GM13976 (cell line): ENCODE measurements at regions not wholly inside any gene's neighbourhood (a gene's known extent, or its start where the extent isn't known, plus 50 kb on each side); places are given as distances from the start of the nearest gene placed in this dataset.

Experiments used
- DNase-seq: peaks from one replicate; pipeline ENCODE4 v3.0.0; 2012; ENCODE audit warnings: low spot score
- in situ Hi-C: fragments of 300-500 bp; cut with MboI; formaldehyde crosslinking; loops from one replicate; pipeline ENCODE4 v1.12.0; 2022; ENCODE audit warnings: low sequenced_read_pairs, mixed read lengths, inconsistent platforms; ENCODE audit not compliant: unreplicated experiment
- TF ChIP-seq, protein P1 (sequence below): IDR thresholded peaks from 2 replicates; pipeline ENCODE4 v1.5.1; 2012; ENCODE audit warnings: borderline replicate concordance, mild to moderate bottlenecking; ENCODE audit not compliant: insufficient read depth; ENCODE audit errors: extremely low read depth, missing control alignments, control extremely low read depth

DNA sequence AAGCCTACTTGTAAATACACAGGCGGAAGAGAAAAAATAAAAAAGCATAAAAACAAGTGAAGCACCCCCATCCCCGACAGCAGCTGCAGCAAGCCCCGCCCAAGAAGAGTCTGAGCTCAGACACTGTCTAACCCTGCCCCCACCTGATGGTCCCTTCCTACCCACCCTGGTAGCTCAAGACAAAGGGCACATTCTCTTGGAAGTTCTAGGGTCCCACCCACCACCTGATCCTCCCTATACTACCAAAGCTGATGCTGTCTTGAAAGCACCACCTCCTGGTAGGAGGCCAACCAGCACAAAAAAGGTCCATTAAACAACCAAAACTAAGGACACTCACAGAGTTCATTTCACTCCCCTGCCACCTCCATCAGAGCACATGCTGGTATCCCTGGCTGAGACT lies 308.2 kb downstream of the KLHL13 start:
- TF ChIP-seq, protein P1, sequence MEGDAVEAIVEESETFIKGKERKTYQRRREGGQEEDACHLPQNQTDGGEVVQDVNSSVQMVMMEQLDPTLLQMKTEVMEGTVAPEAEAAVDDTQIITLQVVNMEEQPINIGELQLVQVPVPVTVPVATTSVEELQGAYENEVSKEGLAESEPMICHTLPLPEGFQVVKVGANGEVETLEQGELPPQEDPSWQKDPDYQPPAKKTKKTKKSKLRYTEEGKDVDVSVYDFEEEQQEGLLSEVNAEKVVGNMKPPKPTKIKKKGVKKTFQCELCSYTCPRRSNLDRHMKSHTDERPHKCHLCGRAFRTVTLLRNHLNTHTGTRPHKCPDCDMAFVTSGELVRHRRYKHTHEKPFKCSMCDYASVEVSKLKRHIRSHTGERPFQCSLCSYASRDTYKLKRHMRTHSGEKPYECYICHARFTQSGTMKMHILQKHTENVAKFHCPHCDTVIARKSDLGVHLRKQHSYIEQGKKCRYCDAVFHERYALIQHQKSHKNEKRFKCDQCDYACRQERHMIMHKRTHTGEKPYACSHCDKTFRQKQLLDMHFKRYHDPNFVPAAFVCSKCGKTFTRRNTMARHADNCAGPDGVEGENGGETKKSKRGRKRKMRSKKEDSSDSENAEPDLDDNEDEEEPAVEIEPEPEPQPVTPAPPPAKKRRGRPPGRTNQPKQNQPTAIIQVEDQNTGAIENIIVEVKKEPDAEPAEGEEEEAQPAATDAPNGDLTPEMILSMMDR, result no peak
- no peak for DNase-seq
- in situ Hi-C loops, result no loop called here

- TF ChIP-seq, protein P1, result no peak
- in situ Hi-C loops, result no loop called here
- DNase-seq, result no peak
Measured at GRCh38 chrX:117803463-117803862, 313.1 kb downstream of the KLHL13 start.

DNA sequence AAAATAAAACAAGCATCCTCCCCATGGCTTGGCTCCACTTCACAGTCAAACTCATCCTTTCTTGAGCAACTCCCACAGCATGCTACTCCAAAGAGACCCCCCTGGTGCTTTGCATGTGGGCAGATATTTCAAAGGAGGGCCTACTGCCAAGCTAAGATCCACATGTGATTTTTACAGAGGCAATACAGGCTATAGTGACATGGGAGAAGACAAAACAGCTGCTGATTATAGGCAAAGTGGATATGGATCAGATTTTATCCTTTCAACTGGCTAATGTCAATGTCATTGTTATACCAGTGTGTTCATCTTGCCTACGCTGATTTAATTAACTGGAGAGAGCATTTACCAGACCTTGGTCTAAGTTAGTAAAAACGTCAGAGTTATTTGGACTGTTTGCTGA lies 328.3 kb downstream of the KLHL13 start:
- no peak for DNase-seq
- in situ Hi-C loops, result no loop called here
- TF ChIP-seq, protein P1, result no peak

GRCh38 chrX:117771384-117771783 lies 345.2 kb downstream of the KLHL13 start:
- in situ Hi-C loops, result no loop called here
- DNase-seq, result no peak
- TF ChIP-seq, protein P1, result no peak

GRCh38 chrX:117768861-117769604 lies 347.6 kb downstream of the KLHL13 start:
- in situ Hi-C loops, result no loop called here
- TF ChIP-seq, protein P1, result no peak
- no peak for DNase-seq

- DNase-seq, result no peak
- TF ChIP-seq, protein P1, result no peak
- in situ Hi-C loops, result no loop called here
Measured at GRCh38 chrX:117765211-117765610, 351.4 kb downstream of the KLHL13 start.
